HepG2 (cell line): ENCODE measurements at regions not wholly inside any gene's neighbourhood (a gene's known extent, or its start where the extent isn't known, plus 50 kb on each side); places are given as distances from the start of the nearest gene placed in this dataset.

ENCODE experiments used
- CHCHD3 ChIP-seq: sonication (generic); formaldehyde crosslinking; IDR thresholded peaks from 2 replicates; pipeline ENCODE4 v1.8.0; 2022; ENCODE audit warnings: mild to moderate bottlenecking, missing genetic modification reagents, moderate library complexity
- CTCF ChIP-seq: sonication (generic); formaldehyde crosslinking; IDR thresholded peaks from 2 replicates; pipeline ENCODE4 v1.5.0; 2020; ENCODE audit warnings: mild to moderate bottlenecking, missing genetic modification reagents, moderate library complexity
- HMG20B ChIP-seq: conservative IDR thresholded peaks from 2 replicates; pipeline ENCODE4 v1.6.1; 2016; ENCODE audit warnings: missing genetic modification reagents, missing compliant biosample characterization
- HMGXB3 ChIP-seq: sonication (generic); formaldehyde crosslinking; IDR thresholded peaks from 2 replicates; pipeline ENCODE4 v1.4.0; 2020; ENCODE audit warnings: missing genetic modification reagents, borderline replicate concordance
- KLF16 ChIP-seq, 2 experiments: sonication (generic) in 1 of 2; formaldehyde crosslinking in 1 of 2; IDR thresholded peaks; 2 replicates each; pipeline versions ENCODE4 v1.6.1 to v1.8.0; 2016 to 2023; ENCODE audit warnings: missing genetic modification reagents in 2 of 2, missing compliant biosample characterization in 1 of 2
- NFYB ChIP-seq: sonication (generic); formaldehyde crosslinking; IDR thresholded peaks from 2 replicates; pipeline ENCODE4 v1.4.0; 2020; ENCODE audit warnings: missing genetic modification reagents
- TERF1 ChIP-seq: sonication (generic); formaldehyde crosslinking; IDR thresholded peaks from 2 replicates; pipeline ENCODE4 v1.8.0; 2022; ENCODE audit warnings: mild to moderate bottlenecking, missing genetic modification reagents, moderate library complexity
- YY1 ChIP-seq: IDR thresholded peaks from 2 replicates; pipeline ENCODE4 v1.6.1; 2011; ENCODE audit warnings: low read length, low read depth, moderate library complexity, mild to moderate bottlenecking; ENCODE audit not compliant: insufficient read depth, insufficient replicate concordance
- ZNF230 ChIP-seq: sonication (generic); formaldehyde crosslinking; IDR thresholded peaks from 2 replicates; pipeline ENCODE4 v1.4.0; 2020; ENCODE audit warnings: mild to moderate bottlenecking, missing genetic modification reagents
- ZSCAN25 ChIP-seq: sonication (generic); formaldehyde crosslinking; IDR thresholded peaks from 2 replicates; pipeline ENCODE4 v1.8.0; 2022; ENCODE audit warnings: mild to moderate bottlenecking, missing genetic modification reagents
- TF ChIP-seq, protein P1 (sequence below): sonication (generic); formaldehyde crosslinking; IDR thresholded peaks from 2 replicates; pipeline ENCODE4 v1.8.0; 2022; ENCODE audit warnings: mild to moderate bottlenecking, missing genetic modification reagents
- TF ChIP-seq, protein P2 (sequence below): sonication (generic); formaldehyde crosslinking; IDR thresholded peaks from 2 replicates; pipeline ENCODE4 v1.5.0; 2020; ENCODE audit warnings: missing genetic modification reagents
- TF ChIP-seq, protein P3 (sequence below): IDR thresholded peaks from 2 replicates; pipeline ENCODE4 v1.6.1; 2012; ENCODE audit warnings: low read depth, low read length, improper control_type of control experiment

DNA sequence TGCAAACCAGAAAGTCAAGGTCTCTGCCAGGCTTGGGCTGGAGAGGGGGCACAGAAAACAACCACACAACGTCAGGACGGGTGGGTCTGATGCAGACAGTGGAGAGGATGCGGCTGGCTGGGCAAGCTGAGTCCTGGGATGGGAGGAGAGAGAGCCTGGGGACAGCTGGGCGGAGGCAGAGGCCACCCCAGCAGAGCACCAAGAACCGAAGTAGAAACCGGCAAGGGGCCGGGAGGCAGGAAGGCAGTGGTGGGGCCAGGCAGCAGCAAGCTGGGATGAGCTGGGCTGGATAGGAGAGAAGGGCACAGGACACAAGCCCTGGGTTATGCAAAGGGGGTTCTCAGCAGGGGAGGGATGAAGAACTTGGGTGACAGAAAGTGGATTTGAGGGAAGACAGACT, 188.2 kb downstream of the SHANK2 start:
- TF ChIP-seq KLF16 (CRISPR knock-in tag; IDR thresholded peaks at IDR 0.05) (no peak), YY1 (no peak), HMG20B (CRISPR knock-in tag) (no peak), HMGXB3 (CRISPR knock-in tag) (no peak), ZNF230 (CRISPR knock-in tag) (no peak), TERF1 (no peak), NFYB (no peak), CHCHD3 (no peak), CTCF (CRISPR knock-in tag) (no peak), ZSCAN25 (CRISPR knock-in tag) (no peak)
- TF ChIP-seq, protein P1, sequence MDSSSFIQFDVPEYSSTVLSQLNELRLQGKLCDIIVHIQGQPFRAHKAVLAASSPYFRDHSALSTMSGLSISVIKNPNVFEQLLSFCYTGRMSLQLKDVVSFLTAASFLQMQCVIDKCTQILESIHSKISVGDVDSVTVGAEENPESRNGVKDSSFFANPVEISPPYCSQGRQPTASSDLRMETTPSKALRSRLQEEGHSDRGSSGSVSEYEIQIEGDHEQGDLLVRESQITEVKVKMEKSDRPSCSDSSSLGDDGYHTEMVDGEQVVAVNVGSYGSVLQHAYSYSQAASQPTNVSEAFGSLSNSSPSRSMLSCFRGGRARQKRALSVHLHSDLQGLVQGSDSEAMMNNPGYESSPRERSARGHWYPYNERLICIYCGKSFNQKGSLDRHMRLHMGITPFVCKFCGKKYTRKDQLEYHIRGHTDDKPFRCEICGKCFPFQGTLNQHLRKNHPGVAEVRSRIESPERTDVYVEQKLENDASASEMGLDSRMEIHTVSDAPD, result no peak
- TF ChIP-seq, protein P2, sequence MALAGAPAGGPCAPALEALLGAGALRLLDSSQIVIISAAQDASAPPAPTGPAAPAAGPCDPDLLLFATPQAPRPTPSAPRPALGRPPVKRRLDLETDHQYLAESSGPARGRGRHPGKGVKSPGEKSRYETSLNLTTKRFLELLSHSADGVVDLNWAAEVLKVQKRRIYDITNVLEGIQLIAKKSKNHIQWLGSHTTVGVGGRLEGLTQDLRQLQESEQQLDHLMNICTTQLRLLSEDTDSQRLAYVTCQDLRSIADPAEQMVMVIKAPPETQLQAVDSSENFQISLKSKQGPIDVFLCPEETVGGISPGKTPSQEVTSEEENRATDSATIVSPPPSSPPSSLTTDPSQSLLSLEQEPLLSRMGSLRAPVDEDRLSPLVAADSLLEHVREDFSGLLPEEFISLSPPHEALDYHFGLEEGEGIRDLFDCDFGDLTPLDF (CRISPR knock-in tag), result no peak
- TF ChIP-seq, protein P3, sequence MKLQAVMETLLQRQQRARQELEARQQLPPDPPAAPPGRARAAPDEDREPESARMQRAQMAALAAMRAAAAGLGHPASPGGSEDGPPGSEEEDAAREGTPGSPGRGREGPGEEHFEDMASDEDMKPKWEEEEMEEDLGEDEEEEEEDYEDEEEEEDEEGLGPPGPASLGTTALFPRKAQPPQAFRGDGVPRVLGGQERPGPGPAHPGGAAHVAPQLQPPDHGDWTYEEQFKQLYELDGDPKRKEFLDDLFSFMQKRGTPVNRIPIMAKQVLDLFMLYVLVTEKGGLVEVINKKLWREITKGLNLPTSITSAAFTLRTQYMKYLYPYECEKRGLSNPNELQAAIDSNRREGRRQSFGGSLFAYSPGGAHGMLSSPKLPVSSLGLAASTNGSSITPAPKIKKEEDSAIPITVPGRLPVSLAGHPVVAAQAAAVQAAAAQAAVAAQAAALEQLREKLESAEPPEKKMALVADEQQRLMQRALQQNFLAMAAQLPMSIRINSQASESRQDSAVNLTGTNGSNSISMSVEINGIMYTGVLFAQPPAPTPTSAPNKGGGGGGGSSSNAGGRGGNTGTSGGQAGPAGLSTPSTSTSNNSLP, result no peak
